ENCODE measurements at regions not wholly inside any gene's neighbourhood (a gene's known extent, or its start where the extent isn't known, plus 50 kb on each side); places are given as distances from the start of the nearest gene placed in this dataset.

DNA sequence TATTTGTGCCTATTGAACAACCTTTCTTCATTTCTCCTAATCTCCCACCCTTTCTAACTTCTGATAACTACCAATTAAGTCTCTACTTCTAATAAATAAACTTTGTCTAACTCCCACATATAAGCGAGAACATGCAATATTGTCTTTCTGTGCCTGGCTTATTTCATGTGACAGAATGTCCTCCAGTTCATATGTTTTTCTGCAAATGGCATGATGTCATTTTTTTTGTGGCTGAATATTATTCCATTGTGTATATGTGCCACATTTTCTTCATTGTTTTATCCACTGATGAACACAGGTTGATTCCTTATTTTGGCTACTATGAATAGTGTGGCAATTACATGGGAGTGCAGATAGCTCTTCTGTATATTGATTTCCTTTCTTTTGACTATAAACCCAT is 1041.5 kb upstream of the MANEA start:
- Mint-ChIP-seq H3K27ac (no peak overlapping the region), H3K27me3 (no peaks in the 10 kb centered on the region), H3K4me1 (no peaks in the 10 kb centered on the region), H3K36me3 (no peaks in the 10 kb centered on the region), H3K4me3 (no peak overlapping the region), H3K9me3 (peaks cover 4 to 7% (median 4%) of the 10 kb centered on the region in 3 donors)

GRCh38 chr6:94511502-94512088 is 1065.7 kb upstream of the MANEA start:
- Mint-ChIP-seq H3K27ac (no peak overlapping the region), H3K9me3 (peaks cover 0 to 5% (median 0%) of the 10 kb centered on the region in 3 donors), H3K4me1 (no peaks in the 10 kb centered on the region), H3K4me3 (no peak overlapping the region), H3K27me3 (no peaks in the 10 kb centered on the region), H3K36me3 (no peaks in the 10 kb centered on the region)

DNA sequence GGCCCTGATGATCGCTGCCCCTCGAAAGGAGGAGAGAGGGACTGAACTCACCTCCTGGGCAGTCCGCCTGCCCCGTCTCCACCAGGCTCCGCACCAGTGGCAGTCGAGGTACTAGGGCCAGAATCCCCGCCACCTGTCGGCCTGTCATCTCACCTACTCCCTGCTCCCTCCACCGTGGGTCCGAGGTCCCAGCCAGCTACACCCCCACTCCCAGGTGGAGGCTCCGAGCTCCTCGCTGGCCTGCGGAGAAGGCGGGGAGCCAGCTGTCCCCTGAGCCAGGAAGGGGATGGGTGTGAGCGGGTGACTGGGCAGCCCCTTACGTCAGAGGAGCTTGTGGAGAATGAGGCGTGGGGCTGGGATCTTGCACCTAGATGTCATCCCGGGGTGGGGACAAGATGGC is 1066.5 kb upstream of the MANEA start:
- H3K27ac Mint-ChIP-seq: no peak overlapping the region
- H3K36me3 Mint-ChIP-seq: no peaks in the 10 kb centered on the region
- no peaks in the 10 kb centered on the region for H3K4me1 Mint-ChIP-seq
- peaks cover 0 to 3% (median 0%) of the 10 kb centered on the region in 3 donors for H3K9me3 Mint-ChIP-seq
- H3K4me3 Mint-ChIP-seq: no peak overlapping the region
- H3K27me3 Mint-ChIP-seq: no peaks in the 10 kb centered on the region

- Mint-ChIP-seq H3K27me3 (no peaks in the 10 kb centered on the region), H3K4me1 (no peaks in the 10 kb centered on the region)
Measured at GRCh38 chr6:94501516-94501915, 1075.8 kb upstream of the MANEA start.

GRCh38 chr6:94498099-94498498 is 1078.7 kb upstream of the EPHA7 start:
- Mint-ChIP-seq H3K27ac (no peak overlapping the region), H3K4me3 (no peak overlapping the region), H3K9me3 (peaks cover 0 to 4% (median 0%) of the 10 kb centered on the region in 3 donors), H3K36me3 (no peaks in the 10 kb centered on the region), H3K4me1 (no peaks in the 10 kb centered on the region), H3K27me3 (no peaks in the 10 kb centered on the region)

More at GRCh38 chr6:94501516-94501915, 1075.8 kb upstream of the MANEA start:
- no peak overlapping the region for H3K4me3 Mint-ChIP-seq
- no peak overlapping the region for H3K27ac Mint-ChIP-seq
- peaks cover 0 to 1% (median 0%) of the 10 kb centered on the region in 3 donors for H3K9me3 Mint-ChIP-seq
- no peaks in the 10 kb centered on the region for H3K36me3 Mint-ChIP-seq

- no peak overlapping the region for H3K4me3 Mint-ChIP-seq
- H3K27me3 Mint-ChIP-seq: no peaks in the 10 kb centered on the region
- no peaks in the 10 kb centered on the region for H3K4me1 Mint-ChIP-seq
- H3K36me3 Mint-ChIP-seq: no peaks in the 10 kb centered on the region
- peaks cover 0 to 4% (median 3%) of the 10 kb centered on the region in 3 donors for H3K9me3 Mint-ChIP-seq
- no peak overlapping the region for H3K27ac Mint-ChIP-seq
Measured at GRCh38 chr6:94494500-94494899, 1075.1 kb upstream of the EPHA7 start.

- Mint-ChIP-seq H3K27ac (no peak overlapping the region), H3K9me3 (peaks cover 0 to 3% (median 0%) of the 10 kb centered on the region in 3 donors), H3K4me3 (no peak overlapping the region)
Measured at GRCh38 chr6:94487371-94487770, 1068.0 kb upstream of the EPHA7 start.

DNA sequence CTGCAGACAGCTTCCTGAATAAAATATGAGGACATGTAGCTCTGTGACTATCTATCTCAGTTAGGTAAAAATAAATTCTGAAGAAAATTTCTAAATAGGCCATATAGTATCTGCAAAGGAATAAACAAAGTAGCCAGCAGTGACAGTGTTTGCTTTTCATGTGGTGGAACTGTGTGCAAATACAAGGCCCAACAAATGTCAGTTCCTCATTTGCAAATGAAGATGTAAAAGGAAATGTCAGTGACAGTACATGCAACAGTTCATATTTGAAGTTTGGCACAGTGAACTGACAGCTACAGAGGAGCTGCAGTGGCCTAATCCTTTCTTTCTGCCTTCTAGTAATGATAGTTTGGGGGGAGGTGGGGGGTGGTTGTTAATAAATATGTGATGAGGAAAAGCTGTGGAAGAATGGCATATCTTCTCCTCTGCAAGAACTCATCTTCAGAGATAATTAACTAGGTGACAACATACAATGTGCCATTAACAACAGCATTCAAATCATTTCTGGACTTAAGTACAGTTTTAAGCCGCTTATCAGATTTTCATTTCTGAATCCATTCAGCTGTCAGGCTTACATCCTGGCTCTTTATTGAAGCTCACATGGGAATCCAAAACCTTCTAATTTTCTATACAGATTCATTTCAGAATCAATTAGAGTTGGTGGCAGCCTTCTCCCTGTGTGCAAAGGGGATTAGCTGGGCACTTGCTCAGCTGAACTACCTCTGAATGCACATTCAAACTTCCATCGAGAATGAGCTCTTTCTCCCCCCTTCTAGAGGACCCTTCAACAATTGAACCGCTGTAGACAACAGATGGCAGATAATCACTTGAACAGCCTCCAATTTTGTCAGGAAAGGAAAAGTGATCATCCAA is 1059.0 kb upstream of the EPHA7 start:
- H3K27me3 Mint-ChIP-seq: no peaks in the 10 kb centered on the region
- H3K36me3 Mint-ChIP-seq: no peaks in the 10 kb centered on the region
- H3K9me3 Mint-ChIP-seq: peaks cover 2 to 21% (median 11%) of the 10 kb centered on the region in 3 donors
- no peak overlapping the region for H3K4me3 Mint-ChIP-seq
- H3K27ac Mint-ChIP-seq: no peak overlapping the region
- H3K4me1 Mint-ChIP-seq: no peaks in the 10 kb centered on the region

More at GRCh38 chr6:94487371-94487770, 1068.0 kb upstream of the EPHA7 start:
- no peaks in the 10 kb centered on the region for H3K27me3 Mint-ChIP-seq
- H3K4me1 Mint-ChIP-seq: no peaks in the 10 kb centered on the region
- no peaks in the 10 kb centered on the region for H3K36me3 Mint-ChIP-seq

DNA sequence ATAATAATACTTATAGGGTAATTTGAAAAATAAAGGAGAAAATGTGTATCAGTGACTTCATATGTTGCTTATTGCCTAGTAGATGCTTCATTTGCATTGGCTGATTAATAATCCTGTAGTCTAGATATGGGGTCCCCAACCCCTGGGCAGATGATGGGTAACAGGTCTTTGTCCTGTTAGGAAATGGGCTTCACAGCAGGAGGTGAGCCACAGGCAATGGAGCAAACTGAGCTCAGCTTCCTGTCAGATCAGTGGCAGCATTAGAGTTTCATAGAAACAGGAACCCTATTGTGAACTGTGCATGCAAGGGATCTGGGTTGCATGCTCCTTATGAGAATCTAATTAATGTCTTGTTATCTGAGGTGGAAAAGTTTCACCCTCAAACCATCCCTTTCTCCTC is 1049.5 kb upstream of the EPHA7 start:
- H3K9me3 Mint-ChIP-seq: peaks cover 0 to 5% (median 4%) of the 10 kb centered on the region in 3 donors
- no peaks in the 10 kb centered on the region for H3K36me3 Mint-ChIP-seq
- no peak overlapping the region for H3K27ac Mint-ChIP-seq
- H3K4me1 Mint-ChIP-seq: no peaks in the 10 kb centered on the region
- H3K4me3 Mint-ChIP-seq: no peak overlapping the region
- H3K27me3 Mint-ChIP-seq: no peaks in the 10 kb centered on the region

DNA sequence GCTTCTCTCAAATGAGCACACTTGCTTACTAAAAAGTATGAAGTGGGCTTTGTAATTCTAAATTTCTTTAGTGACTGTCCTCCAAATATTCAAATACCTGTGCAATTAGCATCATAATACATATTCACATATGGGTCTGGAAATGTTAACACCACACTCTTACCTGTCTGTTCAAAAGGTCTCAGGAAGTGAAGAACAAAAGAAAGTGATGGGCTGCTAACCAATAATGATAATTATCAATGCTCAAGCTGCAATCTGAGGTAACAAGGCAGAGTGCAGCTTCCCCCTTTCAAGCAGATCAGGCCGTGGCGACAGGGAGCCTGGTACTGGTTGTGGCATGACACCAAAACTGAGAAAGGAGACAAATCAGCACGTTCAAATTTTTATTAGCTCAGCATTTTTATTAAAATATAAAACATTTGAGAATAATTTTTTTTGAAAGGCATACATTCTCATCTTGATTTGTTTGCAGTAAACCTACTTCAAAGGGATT is 1044.7 kb upstream of the EPHA7 start:
- Mint-ChIP-seq H3K4me1 (no peaks in the 10 kb centered on the region), H3K27me3 (no peaks in the 10 kb centered on the region), H3K9me3 (peaks cover 4 to 5% (median 5%) of the 10 kb centered on the region in 3 donors), H3K27ac (no peak overlapping the region), H3K36me3 (no peaks in the 10 kb centered on the region), H3K4me3 (no peak overlapping the region)

DNA sequence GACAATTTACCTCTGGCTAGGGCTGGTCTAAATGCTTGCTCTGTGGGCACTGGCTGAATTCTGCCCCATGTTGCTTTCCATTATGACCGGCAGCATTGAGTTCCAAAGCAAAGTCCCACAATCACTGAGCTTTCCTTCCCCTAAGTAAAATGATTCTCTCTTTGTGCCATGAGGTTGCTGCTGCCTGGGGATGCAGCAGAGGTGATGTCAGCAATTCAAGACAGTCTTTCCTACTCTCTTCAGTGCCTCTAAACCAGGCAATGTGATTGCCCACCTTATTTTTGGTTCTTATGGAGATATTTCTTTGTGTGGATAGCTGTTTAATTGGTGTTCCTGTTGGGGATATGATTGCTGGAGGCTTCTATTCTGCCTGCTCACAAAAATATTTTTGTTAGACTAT is 1043.9 kb upstream of the EPHA7 start:
- Mint-ChIP-seq H3K27ac (no peak overlapping the region), H3K4me3 (no peak overlapping the region), H3K36me3 (no peaks in the 10 kb centered on the region), H3K27me3 (no peaks in the 10 kb centered on the region), H3K9me3 (peaks cover 3 to 5% (median 4%) of the 10 kb centered on the region in 3 donors), H3K4me1 (no peaks in the 10 kb centered on the region)

- H3K4me1 Mint-ChIP-seq: no peaks in the 10 kb centered on the region
- H3K4me3 Mint-ChIP-seq: no peak overlapping the region
- H3K27me3 Mint-ChIP-seq: no peaks in the 10 kb centered on the region
- H3K36me3 Mint-ChIP-seq: no peaks in the 10 kb centered on the region
- peaks cover 2 to 5% (median 4%) of the 10 kb centered on the region in 3 donors for H3K9me3 Mint-ChIP-seq
- H3K27ac Mint-ChIP-seq: no peak overlapping the region
Measured at GRCh38 chr6:94462231-94462630, 1042.9 kb upstream of the EPHA7 start.

DNA sequence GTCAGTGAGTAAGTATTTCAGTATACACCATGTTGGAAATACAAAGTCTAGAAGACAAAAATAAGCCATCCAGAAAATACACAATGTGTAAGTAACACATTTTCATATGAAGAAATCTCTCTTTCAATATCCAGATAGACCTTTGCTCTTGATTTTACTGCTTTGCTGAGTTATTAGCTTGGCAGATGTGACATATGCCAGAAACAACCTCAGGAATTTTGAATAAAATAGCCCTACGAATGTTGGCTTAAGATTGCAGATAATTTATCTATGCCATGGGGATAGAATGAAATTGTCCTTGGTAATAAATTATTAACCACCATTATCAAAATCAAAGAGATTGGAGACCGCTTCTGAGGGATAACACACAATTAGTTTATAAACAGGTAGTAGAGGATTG is 1036.9 kb upstream of the EPHA7 start:
- Mint-ChIP-seq H3K4me1 (no peaks in the 10 kb centered on the region), H3K4me3 (no peak overlapping the region), H3K27ac (no peak overlapping the region), H3K27me3 (no peaks in the 10 kb centered on the region), H3K9me3 (peaks cover 0 to 5% (median 4%) of the 10 kb centered on the region in 3 donors), H3K36me3 (no peaks in the 10 kb centered on the region)

DNA sequence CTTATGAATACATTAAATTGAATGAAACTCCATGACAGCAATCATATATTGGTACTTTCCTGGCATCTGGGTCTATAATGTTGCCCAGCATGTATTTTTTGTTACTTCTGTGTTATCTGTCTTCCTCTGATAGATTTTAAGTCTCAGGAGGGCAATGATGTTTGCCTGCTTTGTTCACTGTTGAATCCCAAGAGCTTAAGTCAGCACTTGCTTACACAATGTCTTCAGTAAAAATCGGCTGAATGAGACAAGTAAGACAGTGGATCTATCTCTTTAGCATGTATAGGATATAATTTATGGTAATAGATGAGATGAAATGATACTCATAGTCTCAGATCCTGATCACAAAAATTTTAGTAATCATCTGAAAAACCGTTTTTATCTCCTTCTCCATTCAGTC is 1034.9 kb upstream of the EPHA7 start:
- Mint-ChIP-seq H3K27ac (no peak overlapping the region), H3K4me3 (no peak overlapping the region), H3K4me1 (no peaks in the 10 kb centered on the region), H3K9me3 (peaks cover 0 to under 1% (median under 1%) of the 10 kb centered on the region in 3 donors), H3K27me3 (no peaks in the 10 kb centered on the region), H3K36me3 (no peaks in the 10 kb centered on the region)

- H3K4me1 Mint-ChIP-seq: no peaks in the 10 kb centered on the region
- H3K9me3 Mint-ChIP-seq: peaks cover 0 to 2% (median 2%) of the 10 kb centered on the region in 3 donors
- H3K36me3 Mint-ChIP-seq: no peaks in the 10 kb centered on the region
- no peak overlapping the region for H3K27ac Mint-ChIP-seq
- H3K4me3 Mint-ChIP-seq: no peak overlapping the region
- no peaks in the 10 kb centered on the region for H3K27me3 Mint-ChIP-seq
Measured at GRCh38 chr6:94446120-94446519, 1026.8 kb upstream of the EPHA7 start.

Data from IgD-negative memory B cell (primary cell).